HG03103 (cell line): ENCODE measurements at regions not wholly inside any gene's neighbourhood (a gene's known extent, or its start where the extent isn't known, plus 50 kb on each side); places are given as distances from the start of the nearest gene placed in this dataset.
"Not testable (repeated sequence)": the region's sequence is repeated elsewhere in the genome, so short reads cannot be mapped to it uniquely, and the experiment has no call there.

Source experiments
- ATAC-seq: cut with Tn5 transposase; IDR thresholded peaks from one replicate; pipeline ENCODE4 v1.9.1; 2021; ENCODE audit warnings: low read depth; ENCODE audit not compliant: unreplicated experiment

GRCh38 chr14:44388306-44388705, 118.8 kb downstream of the FSCB start:
- ATAC-seq, result no peak

GRCh38 chr14:44385906-44386305, 121.2 kb downstream of the FSCB start:
- ATAC-seq, result no peak

GRCh38 chr14:44385296-44385695, 121.8 kb downstream of the FSCB start:
- ATAC-seq, result not testable (repeated sequence)

- ATAC-seq, result not testable (repeated sequence)
These were observed 122.3 kb downstream of the FSCB start for GRCh38 chr14:44384601-44385293.

GRCh38 chr14:44384093-44384492, 123.0 kb downstream of the FSCB start:
- no peak for ATAC-seq

GRCh38 chr14:44383636-44384035, 123.4 kb downstream of the FSCB start:
- ATAC-seq, result no peak

GRCh38 chr14:44379292-44379977, 127.6 kb downstream of the FSCB start:
- no peak for ATAC-seq

- ATAC-seq, result no peak
These were observed 132.2 kb downstream of the FSCB start for GRCh38 chr14:44374906-44375305.

- ATAC-seq, result no peak
These were observed 134.1 kb downstream of the FSCB start for GRCh38 chr14:44372807-44373489.

GRCh38 chr14:44372231-44372630, 134.9 kb downstream of the FSCB start:
- ATAC-seq, result no peak

GRCh38 chr14:44370727-44371126, 136.4 kb downstream of the FSCB start:
- ATAC-seq, result no peak

- no peak for ATAC-seq
These were observed 137.5 kb downstream of the FSCB start for GRCh38 chr14:44369401-44370123.

GRCh38 chr14:44361083-44361482, 146.0 kb downstream of the FSCB start:
- ATAC-seq, result no peak

GRCh38 chr14:44353805-44354204, 153.3 kb downstream of the FSCB start:
- no peak for ATAC-seq

GRCh38 chr14:44352201-44352600, 154.9 kb downstream of the FSCB start:
- no peak for ATAC-seq

GRCh38 chr14:44347316-44347715, 159.8 kb downstream of the FSCB start:
- no peak for ATAC-seq

GRCh38 chr14:44341116-44341515, 166.0 kb downstream of the FSCB start:
- ATAC-seq, result no peak

GRCh38 chr14:44339862-44340261, 167.2 kb downstream of the FSCB start:
- no peak for ATAC-seq

- ATAC-seq, result no peak
These were observed 167.9 kb downstream of the FSCB start for GRCh38 chr14:44339231-44339630.

- ATAC-seq, result no peak
These were observed 189.7 kb downstream of the FSCB start for GRCh38 chr14:44317441-44317746.
